H9 (cell line): ENCODE measurements at regions not wholly inside any gene's neighbourhood (a gene's known extent, or its start where the extent isn't known, plus 50 kb on each side); places are given as distances from the start of the nearest gene placed in this dataset.

Experiments
- DNase-seq: peaks from one replicate; pipeline ENCODE4 v3.0.0-alpha.2; 2017
- H2AFZ ChIP-seq: one replicate; pipeline ENCODE4 v1.6.1; 2013; ENCODE audit warnings: mild to moderate bottlenecking, low read length, control low read depth, moderate library complexity
- H2AK5ac ChIP-seq: 2 replicates; pipeline ENCODE4 v1.6.1; 2013; ENCODE audit warnings: low read length, control low read depth, mixed read lengths; ENCODE audit not compliant: insufficient read length
- H2BK120ac ChIP-seq: one replicate; pipeline ENCODE4 v1.6.1; 2013; ENCODE audit warnings: low read depth, mild to moderate bottlenecking, low read length, control low read depth, inconsistent platforms; ENCODE audit not compliant: poor library complexity, severe bottlenecking
- H2BK12ac ChIP-seq: 2 replicates; pipeline ENCODE4 v1.6.1; 2013; ENCODE audit warnings: low read length, control low read depth, mixed read lengths, low read depth; ENCODE audit not compliant: insufficient read length
- H2BK15ac ChIP-seq: 2 replicates; pipeline ENCODE4 v1.6.1; 2013; ENCODE audit warnings: low read depth, low read length, control low read depth
- H2BK20ac ChIP-seq: one replicate; pipeline ENCODE4 v1.6.1; 2013; ENCODE audit warnings: low read depth, mild to moderate bottlenecking, low read length, control low read depth, inconsistent platforms; ENCODE audit not compliant: poor library complexity, severe bottlenecking
- H2BK5ac ChIP-seq: 2 replicates; pipeline ENCODE4 v1.6.1; 2013; ENCODE audit warnings: low read length, control low read depth, mixed read lengths; ENCODE audit not compliant: insufficient read length
- H3K14ac ChIP-seq: 2 replicates; pipeline ENCODE4 v1.6.1; 2013; ENCODE audit warnings: low read length, control low read depth; ENCODE audit not compliant: insufficient read depth
- H3K18ac ChIP-seq: 2 replicates; pipeline ENCODE4 v1.6.1; 2013; ENCODE audit warnings: low read depth, mild to moderate bottlenecking, mixed read lengths, low read length, control low read depth; ENCODE audit not compliant: insufficient read length
- H3K23ac ChIP-seq: 2 replicates; pipeline ENCODE4 v1.6.1; 2013; ENCODE audit warnings: low read length, control low read depth, mixed read lengths, low read depth; ENCODE audit not compliant: insufficient read length
- H3K23me2 ChIP-seq: 2 replicates; pipeline ENCODE4 v1.6.1; 2013; ENCODE audit warnings: low read depth, mild to moderate bottlenecking, mixed read lengths, low read length, control low read depth; ENCODE audit not compliant: insufficient read length, poor library complexity, severe bottlenecking
- H3K27ac ChIP-seq: 2 replicates; pipeline ENCODE4 v1.5.1; 2013; ENCODE audit warnings: low read length, control low read depth, mixed read lengths, low read depth; ENCODE audit not compliant: insufficient read length
- H3K27me3 ChIP-seq: 2 replicates; pipeline ENCODE4 v1.6.1; 2013; ENCODE audit warnings: low read length, control low read depth, inconsistent platforms; ENCODE audit not compliant: insufficient read depth
- H3K4ac ChIP-seq: 2 replicates; pipeline ENCODE4 v1.6.1; 2013; ENCODE audit warnings: low read depth, mild to moderate bottlenecking, control low read depth, inconsistent platforms, low read length, moderate library complexity
- H3K4me1 ChIP-seq: 2 replicates; pipeline ENCODE4 v1.6.1; 2013; ENCODE audit warnings: low read length, control low read depth, inconsistent platforms; ENCODE audit not compliant: insufficient read depth
- H3K4me2 ChIP-seq: 2 replicates; pipeline ENCODE4 v1.6.1; 2013; ENCODE audit warnings: low read length, control low read depth, mixed read lengths; ENCODE audit not compliant: insufficient read length, insufficient read depth
- H3K56ac ChIP-seq: 2 replicates; pipeline ENCODE4 v1.6.1; 2013; ENCODE audit warnings: low read depth, mild to moderate bottlenecking, mixed read lengths, low read length, control low read depth; ENCODE audit not compliant: insufficient read length
- H3K79me1 ChIP-seq: 2 replicates; pipeline ENCODE4 v1.6.1; 2013; ENCODE audit warnings: low read depth, mild to moderate bottlenecking, moderate library complexity, low read length, control low read depth, inconsistent platforms; ENCODE audit not compliant: insufficient read depth, poor library complexity, severe bottlenecking
- H3K79me2 ChIP-seq: 2 replicates; pipeline ENCODE4 v1.6.1; 2013; ENCODE audit warnings: low read length, control low read depth, inconsistent platforms; ENCODE audit not compliant: insufficient read depth
- H3K9ac ChIP-seq: 2 replicates; pipeline ENCODE4 v1.6.1; 2013; ENCODE audit warnings: low read length, control low read depth, mixed read lengths; ENCODE audit not compliant: insufficient read length; ENCODE audit errors: extremely low read depth
- H3K9me3 ChIP-seq: one replicate; pipeline ENCODE4 v1.6.1; 2013; ENCODE audit warnings: low read depth, low read length, inconsistent platforms; ENCODE audit not compliant: control insufficient read depth
- H3T11ph ChIP-seq: one replicate; pipeline ENCODE4 v1.6.1; 2013; ENCODE audit warnings: mild to moderate bottlenecking, low read length, control low read depth, inconsistent platforms
- H4K20me1 ChIP-seq: one replicate; pipeline ENCODE4 v1.6.1; 2013; ENCODE audit not compliant: control insufficient read depth, insufficient read length, insufficient read depth
- H4K5ac ChIP-seq: 2 replicates; pipeline ENCODE4 v1.6.1; 2013; ENCODE audit warnings: low read depth, mild to moderate bottlenecking, mixed read lengths, low read length, control low read depth; ENCODE audit not compliant: insufficient read length
- H4K8ac ChIP-seq: replicated peaks from 2 replicates; pipeline ENCODE4 v1.6.1; 2013; ENCODE audit warnings: low read length, control low read depth, mixed read lengths, low read depth; ENCODE audit not compliant: insufficient read length
- H4K91ac ChIP-seq: 2 replicates; pipeline ENCODE4 v1.6.1; 2013; ENCODE audit warnings: low read depth, mild to moderate bottlenecking, moderate library complexity, mixed read lengths, low read length, control low read depth; ENCODE audit not compliant: insufficient read length
- H3K27ac Mint-ChIP-seq, 3 experiments: 2 replicates in 2 of 3; 3 replicates in 1 of 3; pipeline ENCODE4 v1.8.0; 2020 to 2021; ENCODE audit warnings: mixed read lengths in 3 of 3, mild to moderate bottlenecking in 1 of 3, moderate library complexity in 1 of 3
- H3K27me3 Mint-ChIP-seq: 2 replicates; pipeline ENCODE4 v1.8.0; 2021; ENCODE audit warnings: low read depth, mild to moderate bottlenecking, moderate library complexity, mixed read lengths
- H3K36me3 Mint-ChIP-seq, 3 experiments: 2 replicates in 2 of 3; 3 replicates in 1 of 3; pipeline ENCODE4 v1.8.0; 2020 to 2021; ENCODE audit warnings: low read depth in 3 of 3, mixed read lengths in 3 of 3; ENCODE audit not compliant: insufficient read depth in 1 of 3
- H3K4me1 Mint-ChIP-seq, 2 experiments: 2 replicates each; pipeline ENCODE4 v1.8.0; 2020; ENCODE audit warnings: mixed read lengths in 2 of 2
- H3K4me3 Mint-ChIP-seq, 2 experiments: 2 replicates in 1 of 2; 3 replicates in 1 of 2; pipeline ENCODE4 v1.8.0; 2020 to 2021; ENCODE audit warnings: mild to moderate bottlenecking in 2 of 2, mixed read lengths in 2 of 2, moderate library complexity in 1 of 2
- H3K9me3 Mint-ChIP-seq, 2 experiments: 2 replicates in 1 of 2; 3 replicates in 1 of 2; pipeline ENCODE4 v1.8.0; 2020; ENCODE audit warnings: mild to moderate bottlenecking in 2 of 2, mixed read lengths in 2 of 2, moderate library complexity in 1 of 2
- WGBS: extraction: QIAGEN DNeasy Blood & Tissue Kit; methylation state at CpG from one replicate; pipeline ENCODE4 v1.1.7; 2013; ENCODE audit warnings: missing lambda C conversion rate, low lambda C conversion rate, mixed read lengths; ENCODE audit not compliant: insufficient read length; ENCODE audit errors: extremely low coverage; 5-methylcytosine and 5-hydroxymethylcytosine counted together
- TF ChIP-seq, protein P1 (sequence below): fragments of 200-600 bp; sonication (generic); conservative IDR thresholded peaks from 3 replicates; pipeline ENCODE4 v1.8.0; 2021; ENCODE audit warnings: antibody characterized with exemption, mild to moderate bottlenecking

GRCh38 chr16:8376430-8376829 lies 213.9 kb downstream of the TMEM114 start:
- no peak overlapping the region for H2BK20ac ChIP-seq
- WGBS = no CpG with 5 or more reads among the region's 2 CpGs
- H4K20me1 ChIP-seq = no peaks in the 10 kb centered on the region
- H3K9me3 ChIP-seq = no peaks in the 10 kb centered on the region
- no peak overlapping the region for H2BK12ac ChIP-seq
- H3K4me3 Mint-ChIP-seq = no peak overlapping the region
- no peak overlapping the region for H3K4me2 ChIP-seq
- peaks cover 5 to 10% of the 10 kb centered on the region in 2 experiments; a peak in 4 of 5 replicates for H3K9me3 Mint-ChIP-seq
- no peak overlapping the region for H3K18ac ChIP-seq
- H4K91ac ChIP-seq = no peak overlapping the region
- no peak for DNase-seq
- H3K4me1 Mint-ChIP-seq = peaks cover 26 to 48% of the 10 kb centered on the region in 2 experiments
- H3K36me3 Mint-ChIP-seq = peaks cover 2 to 9% (median 4%) of the 10 kb centered on the region in 3 experiments; a peak in 4 of 7 replicates
- no peak overlapping the region for H2AFZ ChIP-seq
- no peak overlapping the region for H3K23ac ChIP-seq
- H3K23me2 ChIP-seq = no peaks in the 10 kb centered on the region
- H4K8ac ChIP-seq = no peak overlapping the region
- H2AK5ac ChIP-seq = no peak overlapping the region
- no peak overlapping the region for H3K14ac ChIP-seq
- no peak overlapping the region for H3K56ac ChIP-seq
- H3K27me3 Mint-ChIP-seq = no peaks in the 10 kb centered on the region
- no peaks in the 10 kb centered on the region for H3K79me2 ChIP-seq
- H3K4ac ChIP-seq = no peak overlapping the region
- TF ChIP-seq, protein P1, sequence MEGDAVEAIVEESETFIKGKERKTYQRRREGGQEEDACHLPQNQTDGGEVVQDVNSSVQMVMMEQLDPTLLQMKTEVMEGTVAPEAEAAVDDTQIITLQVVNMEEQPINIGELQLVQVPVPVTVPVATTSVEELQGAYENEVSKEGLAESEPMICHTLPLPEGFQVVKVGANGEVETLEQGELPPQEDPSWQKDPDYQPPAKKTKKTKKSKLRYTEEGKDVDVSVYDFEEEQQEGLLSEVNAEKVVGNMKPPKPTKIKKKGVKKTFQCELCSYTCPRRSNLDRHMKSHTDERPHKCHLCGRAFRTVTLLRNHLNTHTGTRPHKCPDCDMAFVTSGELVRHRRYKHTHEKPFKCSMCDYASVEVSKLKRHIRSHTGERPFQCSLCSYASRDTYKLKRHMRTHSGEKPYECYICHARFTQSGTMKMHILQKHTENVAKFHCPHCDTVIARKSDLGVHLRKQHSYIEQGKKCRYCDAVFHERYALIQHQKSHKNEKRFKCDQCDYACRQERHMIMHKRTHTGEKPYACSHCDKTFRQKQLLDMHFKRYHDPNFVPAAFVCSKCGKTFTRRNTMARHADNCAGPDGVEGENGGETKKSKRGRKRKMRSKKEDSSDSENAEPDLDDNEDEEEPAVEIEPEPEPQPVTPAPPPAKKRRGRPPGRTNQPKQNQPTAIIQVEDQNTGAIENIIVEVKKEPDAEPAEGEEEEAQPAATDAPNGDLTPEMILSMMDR = no peak
- no peaks in the 10 kb centered on the region for H3K4me1 ChIP-seq
- H3K79me1 ChIP-seq = no peaks in the 10 kb centered on the region
- H4K5ac ChIP-seq = no peak overlapping the region
- no peak overlapping the region for H3K27ac ChIP-seq
- H3T11ph ChIP-seq = no peak overlapping the region
- H2BK15ac ChIP-seq = no peak overlapping the region
- H3K27ac Mint-ChIP-seq = no peak overlapping the region
- no peaks in the 10 kb centered on the region for H3K27me3 ChIP-seq
- H2BK120ac ChIP-seq = no peak overlapping the region
- H2BK5ac ChIP-seq = no peak overlapping the region
- no peak overlapping the region for H3K9ac ChIP-seq
